K562 (cell line): ENCODE measurements at regions not wholly inside any gene's neighbourhood (a gene's known extent, or its start where the extent isn't known, plus 50 kb on each side); places are given as distances from the start of the nearest gene placed in this dataset.

ENCODE experiments used
- ATAC-seq: fragments of 200-7000 bp; cut with Tn5 transposase; 3 replicates; pipeline ENCODE4 v1.9.1; 2020; ENCODE audit warnings: moderate library complexity
- BruUV-seq: library from RNA; stranded (reverse); fragments of 400-500 nt; replicated peaks from 2 replicates; lab custom pipeline; 2021; lab: Mats Ljungman, UMichigan
- CTCF ChIA-PET: fragments of 300-600 bp; formaldehyde crosslinking; extraction: SDS; loops from one replicate; lab custom pipeline; 2021; ENCODE audit warnings: low intra/inter-chr PET ratio; lab: Yijun Ruan, JAX
- POLR2A ChIA-PET: fragments of 300-600, 350-650 bp; sonication (Branson Sonifier 250); formaldehyde crosslinking; extraction: SDS; loops from one replicate; lab custom pipeline; 2021; ENCODE audit warnings: antibody characterized with exemption, inconsistent platforms; lab: Yijun Ruan, JAX
- DNase-seq, 4 experiments: peaks; one replicate each; pipeline versions ENCODE4 v3.0.0 to v3.0.0-alpha.2; 2011 to 2018; ENCODE audit warnings: low spot score in 3 of 4, mixed read lengths in 3 of 4; ENCODE audit errors: extremely low read depth in 1 of 4
- FAIRE-seq: peaks from 2 replicates; lab custom pipeline; 2011; peaks lifted over from hg19 to GRCh38; lab: Jason Lieb, UNC
- H2AFZ ChIP-seq: 2 replicates; pipeline ENCODE4 v1.6.0; 2011; ENCODE audit warnings: low read depth, low read length, control low read depth, inconsistent platforms
- H3K27ac ChIP-seq: fragments of 200-600 bp; 3 replicates; pipeline ENCODE4 v1.8.0; 2011; ENCODE audit warnings: low read depth, mild to moderate bottlenecking, control low read depth, inconsistent platforms, low read length, moderate library complexity, mixed read lengths; ENCODE audit errors: extremely low read depth
- H3K27me3 ChIP-seq, 2 experiments: fragments of 300-600 bp in 1 of 2; 2 replicates in 1 of 2; 3 replicates in 1 of 2; pipeline versions ENCODE4 v1.6.0 to v1.8.0; 2011; ENCODE audit warnings: inconsistent platforms in 2 of 2, low read length in 2 of 2, mild to moderate bottlenecking in 1 of 2, mixed read lengths in 1 of 2, moderate library complexity in 1 of 2; ENCODE audit not compliant: control insufficient read depth in 2 of 2, insufficient read depth in 2 of 2
- H3K36me3 ChIP-seq: fragments of 300-600 bp; 3 replicates; pipeline ENCODE4 v1.8.0; 2011; ENCODE audit warnings: mild to moderate bottlenecking, low read length, inconsistent platforms; ENCODE audit not compliant: control insufficient read depth, insufficient read depth
- H3K4me1 ChIP-seq, 2 experiments: fragments of 200-600 bp in 1 of 2; replicated peaks in 1 of 2; 2 replicates in 1 of 2; 3 replicates in 1 of 2; pipeline versions ENCODE4 v1.5.1 to v1.8.0; 2011; ENCODE audit warnings: inconsistent platforms in 2 of 2, low read length in 2 of 2, mild to moderate bottlenecking in 1 of 2, mixed read lengths in 1 of 2, moderate library complexity in 1 of 2; ENCODE audit not compliant: control insufficient read depth in 2 of 2, insufficient read depth in 2 of 2
- H3K4me2 ChIP-seq: 2 replicates; pipeline ENCODE4 v1.6.1; 2011; ENCODE audit warnings: low read length, control low read depth, inconsistent platforms, mixed read lengths; ENCODE audit not compliant: insufficient read depth
- H3K4me3 ChIP-seq: fragments of 200-600 bp; sonication (generic), shearing (Covaris generic); 2 replicates; pipeline ENCODE4 v1.5.1; 2016; ENCODE audit warnings: control low read depth, inconsistent platforms
- H3K79me2 ChIP-seq: fragments of 200-600 bp; 3 replicates; pipeline ENCODE4 v1.8.0; 2011; ENCODE audit warnings: low read length, inconsistent platforms; ENCODE audit not compliant: control insufficient read depth, insufficient read depth
- H3K9ac ChIP-seq, 2 experiments: 2 replicates each; pipeline versions ENCODE4 v1.6.0 to v1.6.1; 2011; ENCODE audit warnings: low read depth in 2 of 2, low read length in 2 of 2, control low read depth in 1 of 2, inconsistent platforms in 1 of 2, mild to moderate bottlenecking in 1 of 2, mixed read lengths in 1 of 2; ENCODE audit not compliant: insufficient read depth in 1 of 2
- H3K9me1 ChIP-seq: one replicate; pipeline ENCODE4 v1.6.0; 2011; ENCODE audit warnings: inconsistent platforms, mild to moderate bottlenecking, low read length, moderate library complexity; ENCODE audit not compliant: control insufficient read depth, insufficient read depth
- H3K9me3 ChIP-seq: replicated peaks from 2 replicates; pipeline ENCODE4 v1.5.1; 2011; ENCODE audit warnings: low read depth, low read length, inconsistent platforms; ENCODE audit not compliant: control insufficient read depth, insufficient read depth
- H4K20me1 ChIP-seq: replicated peaks from 2 replicates; pipeline ENCODE4 v1.6.1; 2011; ENCODE audit warnings: low read length, inconsistent platforms, mixed read lengths; ENCODE audit not compliant: control insufficient read depth, insufficient read depth
- KDM1A ChIP-seq, 2 experiments: fragments of 450-650 bp; IDR thresholded peaks; 2 replicates each; pipeline ENCODE4 v1.6.1; 2016; ENCODE audit warnings: mild to moderate bottlenecking in 2 of 2
- MAFK ChIP-seq: IDR thresholded peaks from 2 replicates; pipeline ENCODE4 v1.6.1; 2011; ENCODE audit warnings: low read length, improper control_type of control experiment
- POLR3G ChIP-seq: IDR thresholded peaks from 2 replicates; pipeline ENCODE4 v1.6.1; 2011; ENCODE audit not compliant: insufficient read length, insufficient replicate concordance; ENCODE audit errors: extremely low read depth
- TFAM ChIP-seq: fragments of 250-450 bp; sonication (Bioruptor Pico); conservative IDR thresholded peaks from 2 replicates; pipeline ENCODE4 v1.5.0; 2021; ENCODE audit warnings: mild to moderate bottlenecking, moderate library complexity
- TGIF2 ChIP-seq: sonication (generic); formaldehyde crosslinking; IDR thresholded peaks from 2 replicates; pipeline ENCODE4 v1.8.1; 2022; ENCODE audit warnings: mild to moderate bottlenecking, missing genetic modification reagents, moderate library complexity
- in situ Hi-C: fragments of 300-500 bp; cut with MboI; formaldehyde crosslinking; loops from 4 replicates; pipeline ENCODE4 v1.15.0; 2018; ENCODE audit warnings: inconsistent platforms, mixed read lengths
- intact Hi-C: fragments of 100-400 bp; cut with micrococcal nuclease; formaldehyde crosslinking; loops from 2 replicates; pipeline ENCODE4 v1.14.2; 2022
- TF ChIP-seq, protein P1 (sequence below), 2 experiments: fragments of 450-650 bp; conservative IDR thresholded peaks; 2 replicates each; pipeline ENCODE4 v1.6.1; 2017; ENCODE audit warnings: mild to moderate bottlenecking in 2 of 2, moderate library complexity in 2 of 2
- TF ChIP-seq, protein P2 (sequence below): fragments of 200-400 bp; formaldehyde crosslinking; IDR thresholded peaks from 2 replicates; pipeline ENCODE4 v1.6.1; 2017; ENCODE audit warnings: mild to moderate bottlenecking, low read depth, low read length, moderate library complexity

DNA sequence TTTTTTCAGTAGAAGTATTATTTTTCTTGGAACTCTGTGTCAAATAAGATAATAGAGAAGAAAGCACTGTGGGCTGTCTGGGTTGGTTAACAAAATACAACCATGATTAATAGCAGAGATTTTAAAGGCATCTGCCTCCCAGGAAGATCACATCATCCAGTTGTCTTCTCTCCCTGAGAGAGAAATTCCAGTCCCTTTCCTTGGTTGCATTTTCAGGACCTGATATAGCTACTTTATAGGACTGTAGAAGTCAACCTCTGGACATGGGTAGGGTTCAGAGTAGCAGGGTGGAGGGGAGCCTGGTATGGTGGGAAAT lies 309.9 kb upstream of the IGFBP3 start:
- H2AFZ ChIP-seq: no peak overlapping the region
- H3K9ac ChIP-seq: no peak overlapping the region
- H3K79me2 ChIP-seq: no peaks in the 10 kb centered on the region
- H3K9me3 ChIP-seq: no peaks in the 10 kb centered on the region; the same call in 1 of the 2 replicates
- in situ Hi-C loops (no loop called here), intact Hi-C loops (no loop called here)
- TF ChIP-seq KDM1A (IDR thresholded peaks at IDR 0.05): no peak
- TF ChIP-seq TFAM (CRISPR knock-in tag): no peak
- TF ChIP-seq, protein P1, sequence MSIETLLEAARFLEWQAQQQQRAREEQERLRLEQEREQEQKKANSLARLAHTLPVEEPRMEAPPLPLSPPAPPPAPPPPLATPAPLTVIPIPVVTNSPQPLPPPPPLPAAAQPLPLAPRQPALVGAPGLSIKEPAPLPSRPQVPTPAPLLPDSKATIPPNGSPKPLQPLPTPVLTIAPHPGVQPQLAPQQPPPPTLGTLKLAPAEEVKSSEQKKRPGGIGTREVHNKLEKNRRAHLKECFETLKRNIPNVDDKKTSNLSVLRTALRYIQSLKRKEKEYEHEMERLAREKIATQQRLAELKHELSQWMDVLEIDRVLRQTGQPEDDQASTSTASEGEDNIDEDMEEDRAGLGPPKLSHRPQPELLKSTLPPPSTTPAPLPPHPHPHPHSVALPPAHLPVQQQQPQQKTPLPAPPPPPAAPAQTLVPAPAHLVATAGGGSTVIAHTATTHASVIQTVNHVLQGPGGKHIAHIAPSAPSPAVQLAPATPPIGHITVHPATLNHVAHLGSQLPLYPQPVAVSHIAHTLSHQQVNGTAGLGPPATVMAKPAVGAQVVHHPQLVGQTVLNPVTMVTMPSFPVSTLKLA (conservative IDR thresholded peaks at IDR 0.05): no peak
- TF ChIP-seq MAFK: no peak
- TF ChIP-seq, protein P2, sequence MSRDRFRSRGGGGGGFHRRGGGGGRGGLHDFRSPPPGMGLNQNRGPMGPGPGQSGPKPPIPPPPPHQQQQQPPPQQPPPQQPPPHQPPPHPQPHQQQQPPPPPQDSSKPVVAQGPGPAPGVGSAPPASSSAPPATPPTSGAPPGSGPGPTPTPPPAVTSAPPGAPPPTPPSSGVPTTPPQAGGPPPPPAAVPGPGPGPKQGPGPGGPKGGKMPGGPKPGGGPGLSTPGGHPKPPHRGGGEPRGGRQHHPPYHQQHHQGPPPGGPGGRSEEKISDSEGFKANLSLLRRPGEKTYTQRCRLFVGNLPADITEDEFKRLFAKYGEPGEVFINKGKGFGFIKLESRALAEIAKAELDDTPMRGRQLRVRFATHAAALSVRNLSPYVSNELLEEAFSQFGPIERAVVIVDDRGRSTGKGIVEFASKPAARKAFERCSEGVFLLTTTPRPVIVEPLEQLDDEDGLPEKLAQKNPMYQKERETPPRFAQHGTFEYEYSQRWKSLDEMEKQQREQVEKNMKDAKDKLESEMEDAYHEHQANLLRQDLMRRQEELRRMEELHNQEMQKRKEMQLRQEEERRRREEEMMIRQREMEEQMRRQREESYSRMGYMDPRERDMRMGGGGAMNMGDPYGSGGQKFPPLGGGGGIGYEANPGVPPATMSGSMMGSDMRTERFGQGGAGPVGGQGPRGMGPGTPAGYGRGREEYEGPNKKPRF: no peak
- TF ChIP-seq TGIF2 (CRISPR knock-in tag): no peak
- no peak for TF ChIP-seq POLR3G
- H3K9me1 ChIP-seq: no peaks in the 10 kb centered on the region
- DNase-seq (no peak), ATAC-seq (no peak), FAIRE-seq (no peak)
- no peaks in the 10 kb centered on the region for H3K27me3 ChIP-seq
- no peak overlapping the region for H3K27ac ChIP-seq
- H3K4me3 ChIP-seq: no peak overlapping the region
- ChIA-PET CTCF (no interaction called here), POLR2A (interaction anchor here (0.7 kb wide), 1 partner anchor 75 kb away, joined by 3 read pairs; no protein-coding TSS in a partner anchor)
- H3K4me2 ChIP-seq: no peak overlapping the region
- H3K4me1 ChIP-seq: no peaks in the 10 kb centered on the region
- no TSS peak for BruUV-seq
- no peaks in the 10 kb centered on the region for H3K36me3 ChIP-seq
- no peaks in the 10 kb centered on the region for H4K20me1 ChIP-seq
